Suppressor macrophage (primary cell): ENCODE measurements at regions not wholly inside any gene's neighbourhood (a gene's known extent, or its start where the extent isn't known, plus 50 kb on each side); places are given as distances from the start of the nearest gene placed in this dataset.
"Not testable (repeated sequence)": the region's sequence is repeated elsewhere in the genome, so short reads cannot be mapped to it uniquely, and the experiment has no call there.

Experiments used
- DNase-seq, 4 experiments: peaks; one replicate each; pipeline ENCODE4 v3.0.0-alpha.2; 2020 to 2022

DNA sequence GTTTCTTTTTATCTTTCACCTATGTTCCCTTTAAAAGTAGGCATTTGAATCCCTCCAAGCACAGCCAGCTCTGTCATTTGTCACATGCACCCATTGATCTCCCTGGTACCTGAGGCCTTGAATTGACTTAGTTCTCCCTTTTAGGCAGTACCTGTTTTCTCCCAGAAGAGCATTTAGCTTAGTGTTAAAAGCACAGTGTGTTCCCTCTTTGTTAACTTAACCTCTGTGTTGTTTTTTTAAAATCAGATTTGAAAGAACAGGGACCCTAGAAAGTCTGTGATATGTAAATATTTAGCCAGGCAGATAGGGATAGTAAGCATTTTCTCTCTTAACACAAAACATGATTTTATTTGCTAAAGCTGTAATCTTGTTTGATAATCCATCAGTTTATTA is 113.8 kb upstream of the SPATA31D4 start:
- DNase-seq = no peak

DNA sequence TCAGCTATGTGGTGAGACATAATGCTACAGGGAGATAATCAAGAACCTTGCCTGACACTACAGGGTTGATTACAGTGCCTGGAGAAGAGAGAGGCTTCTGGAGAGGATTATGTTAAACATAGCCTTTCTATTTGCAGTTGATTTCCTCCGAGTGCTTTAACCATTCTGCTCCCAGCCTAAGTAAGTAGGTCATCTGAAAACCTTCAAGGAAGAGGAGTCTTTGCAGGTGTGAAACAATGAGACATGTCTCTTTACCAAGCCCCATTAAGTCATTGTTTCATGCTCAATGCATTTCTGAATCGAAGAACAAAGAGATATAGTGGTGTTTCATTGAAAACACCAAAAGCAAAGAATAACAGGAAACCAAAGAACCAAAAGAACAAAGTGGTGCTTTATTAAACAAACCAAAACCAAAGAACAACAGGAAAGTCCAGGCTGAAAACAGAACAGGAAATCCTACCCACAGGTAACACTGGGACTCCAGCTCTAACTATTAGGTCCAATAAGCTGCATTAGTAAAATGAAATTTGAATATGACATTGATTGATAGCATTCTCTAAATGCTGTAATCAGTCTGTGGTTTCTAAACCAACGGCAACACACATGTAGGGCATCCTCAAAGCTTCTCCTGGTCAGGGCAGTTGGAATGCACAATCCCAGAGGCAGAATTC is 113.3 kb upstream of the SPATA31D4 start:
- no peak for DNase-seq

DNA sequence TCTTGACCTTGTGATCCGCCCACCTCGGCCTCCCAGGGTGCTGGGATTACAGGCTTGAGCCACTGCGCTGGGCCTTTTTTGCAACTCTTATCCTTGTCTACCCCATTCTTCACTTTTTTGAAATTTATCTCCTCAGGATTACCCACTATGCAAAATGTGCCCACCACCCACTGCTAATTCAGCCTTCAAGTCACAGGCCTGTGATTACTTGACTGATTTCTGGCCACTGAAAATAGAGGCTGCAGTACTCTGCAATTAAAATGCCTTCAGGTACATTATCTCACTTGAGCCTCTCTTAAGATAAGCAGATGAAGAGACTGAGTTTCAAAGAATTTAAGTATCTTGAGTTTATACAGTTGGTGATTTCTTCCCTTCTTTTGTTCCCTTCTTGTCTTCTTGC is 112.4 kb upstream of the SPATA31D4 start:
- no peak for DNase-seq

DNA sequence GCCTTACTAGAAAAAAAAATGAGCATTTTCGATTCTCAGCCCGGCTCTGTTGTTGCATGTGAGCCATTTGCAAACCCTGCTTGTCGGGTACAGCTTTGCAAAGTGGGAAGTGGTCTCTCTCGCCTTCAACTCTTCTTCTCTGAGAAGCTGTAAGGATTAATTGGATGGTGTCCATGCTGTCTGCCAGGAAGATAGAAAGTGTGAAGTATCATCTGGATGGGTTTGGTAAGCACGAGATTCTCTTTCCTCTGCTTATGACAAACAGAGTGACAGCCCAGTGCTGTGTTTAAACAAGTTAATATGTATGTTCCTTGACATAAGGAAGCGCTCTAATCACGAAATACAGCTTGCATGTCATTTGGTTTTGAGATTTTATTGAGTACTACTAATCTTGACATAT is 109.1 kb upstream of the SPATA31D4 start:
- DNase-seq = no peak

DNA sequence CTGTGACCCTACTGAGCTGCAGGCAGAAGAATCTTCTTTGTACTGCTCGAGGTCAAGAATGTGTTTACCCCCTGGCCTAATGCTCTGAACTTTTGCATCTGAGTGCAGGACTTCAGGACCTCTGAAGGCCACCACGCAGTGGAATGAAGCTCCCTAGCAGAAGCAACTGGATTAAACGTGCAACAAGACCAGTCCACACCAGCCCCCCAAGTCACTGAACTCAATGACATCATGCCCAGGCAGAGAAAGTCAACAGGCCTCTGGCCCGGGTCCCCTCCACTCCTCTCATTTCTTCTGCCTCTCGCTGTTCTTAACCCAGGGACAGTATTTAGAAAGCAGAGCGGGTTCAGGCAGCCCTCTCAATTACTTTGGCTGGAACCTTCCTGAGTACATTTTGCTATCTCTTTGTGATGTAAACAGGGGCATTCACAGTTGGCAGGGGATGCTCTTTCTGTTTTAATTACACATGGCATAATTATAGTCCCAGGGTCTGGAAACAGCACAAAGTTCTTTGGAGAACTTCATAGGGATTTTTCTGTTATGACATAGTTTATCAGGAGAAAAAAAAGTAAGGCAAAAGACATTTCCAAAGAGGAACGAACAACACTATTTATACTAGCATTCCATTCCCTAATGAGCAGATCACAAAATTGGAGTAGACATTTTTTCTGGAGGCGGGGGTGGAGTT is 108.2 kb upstream of the SPATA31D4 start:
- DNase-seq = no peak

DNA sequence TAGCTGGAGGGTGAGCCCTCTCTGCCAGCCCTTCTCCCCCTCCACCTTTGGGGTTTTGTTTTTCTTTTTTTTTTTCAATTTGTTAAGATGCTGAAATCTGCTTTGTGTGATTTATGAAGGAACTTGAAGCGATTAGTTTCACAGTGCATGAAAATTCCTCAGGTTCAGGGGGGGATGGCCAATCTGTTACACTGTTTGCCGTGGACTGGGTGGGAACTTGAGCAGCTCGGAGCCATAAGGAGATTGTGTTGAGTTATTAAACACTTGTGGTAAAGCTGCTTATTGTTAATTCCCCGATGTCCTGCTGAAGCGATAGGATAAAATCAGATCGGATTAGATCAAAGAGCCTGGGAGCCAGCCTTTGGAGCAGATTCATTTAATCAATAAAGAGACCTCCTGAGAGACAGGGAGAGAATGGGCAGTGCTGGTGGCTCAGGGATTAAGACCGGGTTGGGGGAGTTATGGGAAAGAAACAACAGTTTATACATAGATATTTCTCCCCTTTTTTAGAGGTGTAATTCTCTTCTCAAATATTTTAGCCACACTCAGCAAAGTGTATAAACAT is 105.8 kb upstream of the SPATA31D4 start:
- no peak for DNase-seq

DNA sequence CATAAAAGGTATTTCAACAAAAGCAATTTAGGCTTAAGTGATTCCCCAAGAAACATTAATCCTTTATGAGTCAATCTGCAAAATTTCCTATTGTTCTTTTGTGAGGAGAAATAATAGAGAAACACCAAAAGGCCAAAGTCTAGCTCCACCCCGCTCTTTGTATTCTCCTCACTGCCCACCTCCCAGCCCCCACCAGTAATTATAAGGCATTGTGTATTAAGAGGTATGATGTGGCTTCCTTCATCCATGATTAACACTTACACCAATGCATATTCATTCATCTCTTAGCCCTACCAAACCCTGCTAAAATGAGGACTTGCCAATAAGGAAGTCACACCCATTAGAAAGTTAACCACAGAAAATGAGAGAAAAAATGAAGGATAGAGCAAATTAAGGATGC is 105.3 kb upstream of the SPATA31D4 start:
- no peak for DNase-seq

DNA sequence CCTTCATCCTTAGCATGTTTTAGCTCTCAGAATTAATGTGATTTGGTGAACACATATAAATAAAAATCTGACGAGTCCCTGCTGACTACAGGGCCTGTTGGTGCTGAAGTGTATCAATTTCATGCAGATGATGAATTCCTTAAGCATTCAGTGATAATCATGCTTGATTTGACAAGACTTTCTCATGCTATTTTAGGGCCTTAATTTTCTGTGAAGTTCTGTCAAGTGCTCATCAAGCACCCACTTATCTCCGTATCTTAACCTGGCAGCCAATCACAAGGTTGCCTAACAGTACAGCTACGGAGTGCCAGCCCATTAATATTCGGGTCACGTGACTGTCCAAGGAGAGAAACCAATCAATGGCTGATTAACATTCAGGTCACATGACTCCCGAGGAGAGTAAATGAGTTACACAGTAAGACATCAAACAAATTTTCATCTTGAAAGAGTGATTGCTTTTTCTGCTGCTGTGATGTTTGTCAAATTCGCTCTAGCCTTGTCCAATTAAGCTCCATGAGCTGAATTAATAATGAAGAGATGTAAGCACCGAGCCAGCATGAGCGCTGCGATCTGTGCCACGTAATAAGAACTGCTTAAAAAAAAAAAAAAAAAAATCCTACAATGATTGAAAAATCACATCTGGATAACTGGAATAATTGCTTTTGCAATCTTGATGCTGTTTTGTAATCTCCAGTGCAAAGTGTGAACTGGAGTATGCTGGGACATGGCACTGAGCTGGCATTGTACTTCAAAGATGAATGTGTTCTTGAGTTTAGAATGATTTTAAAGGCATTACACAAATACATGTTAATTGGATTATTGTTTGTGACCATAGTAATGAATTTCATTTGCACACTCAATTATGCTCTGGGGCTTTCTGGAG is 104.3 kb upstream of the SPATA31D4 start:
- no peak for DNase-seq

DNA sequence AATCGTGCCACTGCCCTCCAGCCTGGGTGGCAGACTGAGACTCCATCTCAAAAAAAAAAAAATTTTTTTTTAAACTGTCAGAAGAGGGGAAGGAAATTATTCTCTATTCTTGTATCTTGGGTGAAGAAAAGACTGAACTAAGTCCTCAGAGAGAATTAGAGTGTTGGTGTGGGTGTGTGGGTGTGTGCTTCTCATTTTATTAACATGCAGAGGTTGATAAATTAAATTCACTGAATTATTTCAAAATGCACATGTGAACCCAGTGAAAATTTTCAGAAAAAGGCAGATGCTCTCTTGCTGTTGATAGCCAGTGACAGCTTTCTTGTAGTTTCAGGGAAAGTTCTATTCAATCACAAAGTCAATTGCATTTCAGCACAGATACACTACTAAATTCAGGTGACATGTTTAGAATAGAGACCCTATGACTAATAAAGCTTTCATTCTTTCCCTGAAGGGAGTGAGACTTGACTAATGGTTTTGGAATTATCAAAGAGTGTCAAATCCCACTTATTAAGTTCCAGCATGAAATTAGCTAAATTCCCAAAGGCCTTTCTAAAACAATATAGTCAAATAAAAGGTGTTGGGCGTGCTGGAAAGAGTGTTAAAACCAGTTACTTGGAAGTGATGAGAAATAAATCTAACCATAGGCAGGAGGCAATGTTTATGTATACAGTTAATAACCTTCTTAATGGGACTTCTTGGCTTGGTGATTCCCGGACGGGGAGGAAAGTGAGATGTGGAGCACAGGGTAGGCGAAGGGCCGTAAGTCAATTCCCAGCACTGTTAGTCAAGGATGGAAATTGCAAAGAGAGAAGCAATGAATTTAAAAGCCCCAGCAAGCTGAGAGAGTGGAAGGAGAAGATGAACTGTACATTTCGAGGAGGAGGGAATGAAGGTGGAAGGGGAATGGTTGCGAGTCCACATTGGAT is 103.2 kb upstream of the SPATA31D4 start:
- no peak for DNase-seq

DNA sequence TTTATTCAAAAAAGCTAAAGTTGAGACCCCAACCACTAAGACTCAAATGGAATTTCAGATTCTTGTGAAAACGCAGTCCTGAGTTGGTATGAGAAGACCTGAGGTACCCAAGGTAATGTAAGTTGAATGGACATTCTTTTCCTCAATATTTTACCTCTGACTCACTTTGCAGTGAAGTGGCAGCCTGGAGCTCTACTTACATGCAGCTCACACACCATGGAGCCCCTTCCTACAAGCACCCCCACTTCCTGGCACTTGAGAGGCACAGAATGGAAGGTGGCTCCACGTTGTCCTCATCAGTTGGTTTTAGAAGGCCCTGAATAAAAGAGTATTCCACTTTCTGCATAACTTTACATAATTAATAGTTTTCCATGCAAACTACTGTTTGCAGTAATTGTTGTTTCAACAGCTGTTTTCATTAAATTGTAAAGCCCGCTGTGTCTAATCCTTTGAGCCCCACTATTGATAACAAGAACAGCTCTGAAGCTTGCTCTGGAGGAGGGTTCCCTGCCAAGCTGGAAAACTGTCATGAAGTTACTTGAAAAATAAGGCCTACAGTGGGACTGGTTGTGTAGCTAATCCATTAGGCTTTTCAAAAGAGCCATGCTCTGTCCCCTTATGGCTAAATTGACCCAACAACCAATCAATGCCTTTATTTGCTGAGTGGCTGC is 102.2 kb upstream of the SPATA31D4 start:
- no peak for DNase-seq

DNA sequence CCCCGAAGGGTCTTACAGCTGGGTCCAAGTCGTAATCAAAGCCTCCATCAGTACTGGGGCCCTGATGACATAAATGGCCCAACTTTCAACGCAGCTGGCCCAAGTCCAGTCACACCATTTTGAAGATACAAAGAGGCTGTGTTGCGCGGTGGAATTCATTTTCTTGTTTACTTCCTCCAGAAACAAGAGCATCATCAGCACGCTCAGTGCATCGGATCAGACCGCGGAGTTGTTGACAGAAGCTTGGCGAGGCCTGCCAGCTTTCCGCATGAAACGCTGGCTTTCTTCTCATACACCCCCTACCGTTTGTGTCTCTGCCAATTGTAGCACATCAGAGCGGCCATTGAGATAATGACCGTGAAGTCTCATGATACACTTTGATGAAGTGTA is 101.7 kb upstream of the SPATA31D4 start:
- no peak for DNase-seq

DNA sequence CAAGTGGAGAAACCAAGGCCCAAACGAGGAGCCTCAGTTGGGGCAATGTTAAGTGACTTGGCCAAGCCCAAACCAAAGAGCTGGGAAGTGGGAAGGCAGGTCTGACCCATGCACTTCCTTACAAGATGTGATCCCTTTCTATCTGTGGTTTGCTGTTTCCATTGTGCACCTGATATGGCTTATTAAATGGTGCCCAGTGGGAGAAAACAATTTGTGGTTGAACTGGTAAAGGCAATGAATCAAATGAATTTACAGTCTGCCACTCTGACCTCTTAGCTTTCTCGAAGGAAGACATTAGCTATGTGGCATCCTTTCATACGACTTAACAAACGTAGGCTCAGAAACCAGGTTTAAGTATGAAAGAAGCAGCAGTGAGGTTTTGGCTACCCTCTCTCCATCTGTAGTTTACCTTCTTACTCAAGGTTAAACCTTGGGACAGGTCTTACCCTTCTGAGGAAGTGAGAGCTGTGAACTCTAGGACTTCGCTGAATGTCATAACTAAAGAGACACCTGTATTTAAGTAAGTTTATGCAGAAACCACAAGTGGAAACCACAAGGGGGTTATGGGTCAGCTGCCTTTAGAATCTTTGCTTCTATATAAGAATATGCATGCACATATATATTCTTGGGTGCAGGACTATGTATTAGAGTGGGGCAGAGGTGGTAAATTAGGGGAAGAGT is 100.5 kb upstream of the SPATA31D4 start:
- no peak for DNase-seq

DNA sequence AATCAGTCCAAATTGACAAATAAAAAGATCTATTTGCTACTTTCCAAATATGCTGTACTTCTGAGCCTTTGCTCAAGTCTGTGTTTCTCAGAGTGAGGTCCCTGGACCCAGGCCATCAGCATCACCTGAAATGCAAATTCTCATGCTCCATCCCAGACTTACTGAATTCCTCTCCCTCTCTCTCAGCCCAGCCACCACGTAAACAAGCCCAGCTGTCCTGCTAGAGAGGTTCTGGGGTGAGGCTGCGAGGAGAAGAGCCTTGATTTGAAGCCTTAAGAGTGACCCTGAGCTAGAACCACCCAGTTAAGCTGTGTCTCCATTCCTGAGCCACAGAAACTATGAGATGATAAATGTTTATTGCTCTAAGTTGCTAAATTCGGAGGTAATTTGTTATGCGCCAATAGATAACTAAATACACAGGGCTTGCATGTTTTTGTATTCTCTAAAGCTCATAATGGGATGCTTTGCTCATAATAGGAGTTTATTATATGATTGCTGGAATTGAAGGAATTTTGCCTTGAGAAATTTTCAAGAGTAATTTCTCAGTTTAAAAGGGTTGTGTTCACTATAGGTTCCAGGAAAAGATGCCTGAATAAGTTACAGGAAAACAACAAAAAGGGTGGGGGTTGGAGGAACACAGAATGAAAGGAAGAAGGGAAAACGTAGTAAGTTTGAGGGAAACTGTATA is 98.9 kb upstream of the SPATA31D4 start:
- DNase-seq = no peak

DNA sequence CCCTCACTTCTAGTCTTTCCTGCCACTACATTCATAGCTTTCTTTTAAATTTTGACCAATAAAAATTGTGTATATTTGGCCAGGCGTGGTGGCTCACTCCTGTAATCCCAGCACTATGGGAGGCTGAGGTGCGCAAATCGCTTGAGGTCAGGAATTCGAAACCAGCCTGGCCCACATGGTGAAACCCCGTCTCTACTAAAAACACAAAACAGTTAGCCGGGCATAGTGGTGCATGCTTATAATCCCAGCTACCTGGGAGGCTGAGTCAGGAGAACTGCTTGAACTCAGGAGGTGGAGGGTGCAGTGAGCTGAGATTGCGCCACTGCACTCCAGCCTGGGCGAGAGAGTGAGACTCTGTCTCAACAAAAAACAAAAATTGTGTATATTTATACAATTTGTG is 97.8 kb upstream of the SPATA31D4 start:
- DNase-seq = not testable (repeated sequence)

DNA sequence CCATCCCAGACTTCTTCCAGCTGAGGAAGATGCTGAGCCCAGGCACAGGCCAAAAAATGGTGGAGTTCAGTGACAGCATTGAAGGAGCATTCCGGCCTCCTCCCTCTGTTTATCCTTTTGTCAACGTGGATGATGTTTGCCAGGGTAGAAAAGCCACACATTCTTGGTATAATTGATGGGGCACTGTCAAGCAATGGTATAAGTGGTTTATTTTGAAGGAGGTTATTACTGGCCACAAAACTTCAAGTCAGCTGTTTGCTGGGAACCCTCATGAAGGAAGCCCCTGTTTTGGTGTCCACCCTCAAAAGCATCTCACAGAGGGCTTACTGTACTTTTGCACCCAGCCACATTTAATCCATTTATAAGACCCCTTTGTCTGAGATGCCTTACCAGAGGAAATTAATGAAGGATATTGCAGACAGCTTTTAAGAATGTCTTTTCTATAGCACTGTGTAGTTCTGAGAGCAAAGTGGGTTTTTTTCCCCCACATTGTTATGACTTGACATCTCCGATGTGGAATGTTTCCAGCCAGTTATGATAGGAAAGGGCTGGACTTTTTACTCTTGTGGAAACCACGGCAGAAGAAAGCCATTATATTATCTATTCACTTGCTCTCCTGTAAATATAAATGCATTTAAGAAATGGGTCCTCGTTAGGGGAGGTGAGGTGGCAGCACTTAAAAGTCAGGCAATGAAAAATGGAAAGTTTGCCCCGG is 95.5 kb upstream of the SPATA31D4 start:
- DNase-seq = no peak

DNA sequence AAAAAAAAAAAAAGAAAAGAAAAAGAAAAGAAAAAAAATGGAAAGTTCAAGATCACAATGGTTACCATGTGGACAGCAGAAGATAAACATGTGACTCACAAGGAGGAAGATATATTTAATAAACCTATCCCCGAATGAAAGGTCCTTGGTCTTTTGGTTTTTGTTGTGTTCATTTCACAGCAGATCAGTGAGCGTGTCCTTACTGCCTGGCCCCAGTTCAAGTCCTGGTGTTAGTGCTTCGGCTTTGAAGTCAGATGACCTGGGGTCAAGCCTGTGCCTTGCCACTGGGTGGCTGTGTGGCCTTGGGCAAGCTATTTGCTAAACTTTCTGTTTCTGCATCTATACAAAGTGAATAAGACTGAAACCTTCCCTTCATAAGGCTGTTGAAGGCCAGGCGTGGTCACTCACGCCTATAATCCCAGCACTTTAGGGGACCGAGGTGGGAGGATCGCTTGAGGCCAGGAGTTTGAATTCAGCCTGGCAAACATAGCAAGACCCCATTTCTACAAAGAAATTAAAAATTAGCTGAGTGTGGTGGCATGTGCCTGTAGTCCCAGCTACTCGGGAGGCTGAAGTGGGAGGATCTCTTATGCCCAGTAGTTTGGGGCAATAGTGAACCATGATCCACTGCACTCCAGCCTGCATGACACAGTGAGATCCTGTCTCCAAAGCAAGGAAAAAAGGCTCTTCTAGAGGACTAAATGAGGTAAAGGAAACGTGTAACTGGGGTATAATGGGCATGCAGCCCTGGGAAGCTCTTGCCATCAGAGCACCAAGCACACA is 94.5 kb upstream of the SPATA31D4 start:
- no peak for DNase-seq

DNA sequence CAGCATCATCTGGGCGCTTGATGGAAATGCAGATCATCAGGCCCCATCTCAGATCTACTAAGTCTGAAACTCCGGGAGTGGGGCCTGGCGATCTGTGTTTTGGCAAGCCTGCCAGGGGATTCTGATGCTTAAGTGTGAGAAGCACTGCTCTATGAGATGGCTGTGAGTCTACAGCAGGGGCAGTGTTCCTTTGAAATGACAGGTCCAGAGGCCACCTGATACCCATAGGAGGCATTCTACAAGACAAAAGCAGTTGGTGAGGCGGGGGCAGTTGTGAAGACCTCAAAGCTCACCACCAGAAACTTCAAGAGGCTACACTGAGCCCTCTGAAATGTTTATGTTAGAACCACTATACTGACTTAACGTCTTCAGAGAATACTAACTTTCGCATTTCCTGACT is 86.9 kb upstream of the SPATA31D4 start:
- no peak for DNase-seq

DNA sequence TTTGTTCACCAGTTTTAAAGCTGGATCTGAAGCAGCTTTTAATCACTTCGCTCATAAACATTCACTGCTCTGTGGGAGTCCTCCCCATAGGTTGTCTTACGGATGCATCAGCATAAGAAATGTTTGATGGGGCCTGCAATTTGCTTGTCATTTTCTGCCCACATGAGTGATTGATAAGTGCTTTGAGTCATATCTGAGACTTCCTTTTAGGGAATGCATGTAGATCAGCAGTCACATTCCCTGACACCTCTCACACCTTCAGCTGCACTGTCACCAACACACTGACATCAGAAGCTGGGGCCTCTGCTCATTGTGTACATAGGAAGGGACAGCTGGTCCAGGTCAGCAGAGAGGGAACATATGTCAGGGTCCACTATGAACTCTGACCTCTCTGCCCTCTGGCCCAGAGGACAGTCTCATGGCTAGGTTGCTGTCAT is 84.1 kb upstream of the SPATA31D4 start:
- DNase-seq = no peak
